ENCODE measurements at regions not wholly inside any gene's neighbourhood (a gene's known extent, or its start where the extent isn't known, plus 50 kb on each side); places are given as distances from the start of the nearest gene placed in this dataset.

DNA sequence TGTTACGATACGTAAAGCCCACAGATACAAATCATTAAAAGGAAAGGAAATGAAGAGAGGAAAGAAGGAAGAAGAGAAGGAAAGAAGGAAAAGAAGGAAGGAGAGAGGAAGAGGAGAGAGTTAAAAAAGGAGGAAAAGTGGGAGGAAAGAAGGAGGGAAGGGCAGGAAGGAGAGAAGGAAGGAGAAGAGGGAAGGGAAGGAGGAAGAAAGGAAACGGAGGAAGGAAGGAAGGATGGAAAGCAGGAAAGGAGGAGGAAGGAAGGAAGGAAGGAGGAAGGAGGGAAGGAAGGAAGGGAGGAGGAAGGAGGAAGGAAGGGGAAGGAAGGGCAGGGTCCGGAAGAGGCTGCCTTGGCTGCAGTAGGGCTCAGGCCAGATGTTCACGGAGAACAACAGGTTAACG, 95.2 kb downstream of the ENGASE start:
- Histone ChIP-seq H3K27ac (ENCODE audit: low read length) (no peak overlapping the region), H3K4me1 (ENCODE audit: control insufficient read depth, insufficient read depth, low read length) (no peaks in the 10 kb centered on the region), H3K36me3 (ENCODE audit: control insufficient read depth, insufficient read depth, low read length) (no peaks in the 10 kb centered on the region), H3K4me3 (ENCODE audit: low read depth in 2 of 2, low read length in 2 of 2) (no peak overlapping the region), H3K9me3 (ENCODE audit: control insufficient read depth, insufficient read depth, low read depth, low read length) (no peaks in the 10 kb centered on the region), H3K27me3 (ENCODE audit: control insufficient read depth, insufficient read depth, low read length) (peaks cover 8% of the 10 kb centered on the region; the same call in 1 of the 2 replicates)
- TF ChIP-seq SIN3A (IDR thresholded peaks at IDR 0.05; ENCODE audit: borderline replicate concordance, insufficient read depth, low read depth, low read length) (no peak), POLR2AphosphoS5 (IDR thresholded peaks at IDR 0.05; ENCODE audit: low read depth, low read length) (no peak), TCF7L2 (IDR thresholded peaks at IDR 0.05; ENCODE audit: low read depth, low read length) (no peak)
- TF ChIP-seq, protein P1, sequence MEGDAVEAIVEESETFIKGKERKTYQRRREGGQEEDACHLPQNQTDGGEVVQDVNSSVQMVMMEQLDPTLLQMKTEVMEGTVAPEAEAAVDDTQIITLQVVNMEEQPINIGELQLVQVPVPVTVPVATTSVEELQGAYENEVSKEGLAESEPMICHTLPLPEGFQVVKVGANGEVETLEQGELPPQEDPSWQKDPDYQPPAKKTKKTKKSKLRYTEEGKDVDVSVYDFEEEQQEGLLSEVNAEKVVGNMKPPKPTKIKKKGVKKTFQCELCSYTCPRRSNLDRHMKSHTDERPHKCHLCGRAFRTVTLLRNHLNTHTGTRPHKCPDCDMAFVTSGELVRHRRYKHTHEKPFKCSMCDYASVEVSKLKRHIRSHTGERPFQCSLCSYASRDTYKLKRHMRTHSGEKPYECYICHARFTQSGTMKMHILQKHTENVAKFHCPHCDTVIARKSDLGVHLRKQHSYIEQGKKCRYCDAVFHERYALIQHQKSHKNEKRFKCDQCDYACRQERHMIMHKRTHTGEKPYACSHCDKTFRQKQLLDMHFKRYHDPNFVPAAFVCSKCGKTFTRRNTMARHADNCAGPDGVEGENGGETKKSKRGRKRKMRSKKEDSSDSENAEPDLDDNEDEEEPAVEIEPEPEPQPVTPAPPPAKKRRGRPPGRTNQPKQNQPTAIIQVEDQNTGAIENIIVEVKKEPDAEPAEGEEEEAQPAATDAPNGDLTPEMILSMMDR (IDR thresholded peaks at IDR 0.05) = no peak
- TF ChIP-seq, protein P2, sequence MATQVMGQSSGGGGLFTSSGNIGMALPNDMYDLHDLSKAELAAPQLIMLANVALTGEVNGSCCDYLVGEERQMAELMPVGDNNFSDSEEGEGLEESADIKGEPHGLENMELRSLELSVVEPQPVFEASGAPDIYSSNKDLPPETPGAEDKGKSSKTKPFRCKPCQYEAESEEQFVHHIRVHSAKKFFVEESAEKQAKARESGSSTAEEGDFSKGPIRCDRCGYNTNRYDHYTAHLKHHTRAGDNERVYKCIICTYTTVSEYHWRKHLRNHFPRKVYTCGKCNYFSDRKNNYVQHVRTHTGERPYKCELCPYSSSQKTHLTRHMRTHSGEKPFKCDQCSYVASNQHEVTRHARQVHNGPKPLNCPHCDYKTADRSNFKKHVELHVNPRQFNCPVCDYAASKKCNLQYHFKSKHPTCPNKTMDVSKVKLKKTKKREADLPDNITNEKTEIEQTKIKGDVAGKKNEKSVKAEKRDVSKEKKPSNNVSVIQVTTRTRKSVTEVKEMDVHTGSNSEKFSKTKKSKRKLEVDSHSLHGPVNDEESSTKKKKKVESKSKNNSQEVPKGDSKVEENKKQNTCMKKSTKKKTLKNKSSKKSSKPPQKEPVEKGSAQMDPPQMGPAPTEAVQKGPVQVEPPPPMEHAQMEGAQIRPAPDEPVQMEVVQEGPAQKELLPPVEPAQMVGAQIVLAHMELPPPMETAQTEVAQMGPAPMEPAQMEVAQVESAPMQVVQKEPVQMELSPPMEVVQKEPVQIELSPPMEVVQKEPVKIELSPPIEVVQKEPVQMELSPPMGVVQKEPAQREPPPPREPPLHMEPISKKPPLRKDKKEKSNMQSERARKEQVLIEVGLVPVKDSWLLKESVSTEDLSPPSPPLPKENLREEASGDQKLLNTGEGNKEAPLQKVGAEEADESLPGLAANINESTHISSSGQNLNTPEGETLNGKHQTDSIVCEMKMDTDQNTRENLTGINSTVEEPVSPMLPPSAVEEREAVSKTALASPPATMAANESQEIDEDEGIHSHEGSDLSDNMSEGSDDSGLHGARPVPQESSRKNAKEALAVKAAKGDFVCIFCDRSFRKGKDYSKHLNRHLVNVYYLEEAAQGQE (IDR thresholded peaks at IDR 0.05; ENCODE audit: insufficient read depth in 1 of 2, low read depth in 2 of 2, low read length in 1 of 2) = no peak
- in situ Hi-C loops (cut with HindIII; ENCODE audit: low pct_unique_long_range_greater_than_20kb, low sequenced_read_pairs) (no loop called here), intact Hi-C loops (cut with micrococcal nuclease; ENCODE audit: unreplicated experiment) (loop anchor here (5.0 kb wide), 1 partner anchor 78 kb away; no protein-coding TSS in a partner anchor)
- BruUV-seq (replicated peaks) = no TSS peak
- ATAC-seq (no peak), DNase-seq (ENCODE audit: low read depth, low spot score) (no peak)
- ChIA-PET POLR2A (no interaction called here), CTCF (no interaction called here)

DNA sequence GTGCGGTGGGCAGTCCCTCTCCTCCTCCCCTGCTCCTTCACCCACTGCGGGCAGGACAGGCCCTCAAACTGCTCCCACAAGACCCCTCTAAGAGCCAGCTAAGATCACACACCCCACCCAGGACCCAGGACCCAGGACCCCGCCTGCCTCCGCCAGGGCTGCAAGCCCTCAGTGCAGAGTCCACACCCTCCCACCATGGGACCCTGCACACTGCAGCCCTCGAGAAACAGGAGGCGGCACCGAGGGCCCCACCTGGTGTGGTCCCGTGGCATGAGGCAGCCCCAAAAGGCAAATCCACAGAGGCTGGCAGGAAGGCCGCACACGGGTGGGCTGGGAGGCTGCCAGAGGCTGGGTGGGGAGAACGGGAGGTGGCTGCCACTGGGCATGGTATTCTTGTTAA, 94.7 kb downstream of the ENGASE start:
- no TSS peak for BruUV-seq (replicated peaks)

More for the DNA sequence above, 94.7 kb downstream of the ENGASE start:
- DNase-seq (ENCODE audit: low read depth, low spot score) = no peak
- Histone ChIP-seq H3K36me3 (ENCODE audit: control insufficient read depth, insufficient read depth, low read length) (no peaks in the 10 kb centered on the region), H3K27ac (ENCODE audit: low read length) (no peak overlapping the region), H3K27me3 (ENCODE audit: control insufficient read depth, insufficient read depth, low read length) (peaks cover 8% of the 10 kb centered on the region; the same call in 1 of the 2 replicates), H3K4me3 (ENCODE audit: low read depth in 2 of 2, low read length in 2 of 2) (no peak overlapping the region), H3K4me1 (ENCODE audit: control insufficient read depth, insufficient read depth, low read length) (no peaks in the 10 kb centered on the region), H3K9me3 (ENCODE audit: control insufficient read depth, insufficient read depth, low read depth, low read length) (no peaks in the 10 kb centered on the region)
- in situ Hi-C loops (cut with HindIII; ENCODE audit: low pct_unique_long_range_greater_than_20kb, low sequenced_read_pairs) = no loop called here
- TF ChIP-seq POLR2AphosphoS5 (IDR thresholded peaks at IDR 0.05; ENCODE audit: low read depth, low read length) = no peak
- TF ChIP-seq, protein P1 (IDR thresholded peaks at IDR 0.05) = no peak
- no peak for TF ChIP-seq SIN3A (IDR thresholded peaks at IDR 0.05; ENCODE audit: borderline replicate concordance, insufficient read depth, low read depth, low read length)
- TF ChIP-seq TCF7L2 (IDR thresholded peaks at IDR 0.05; ENCODE audit: low read depth, low read length) = no peak
- TF ChIP-seq, protein P2 (IDR thresholded peaks at IDR 0.05; ENCODE audit: insufficient read depth in 1 of 2, low read depth in 2 of 2, low read length in 1 of 2) = no peak
- no peak for ATAC-seq
- ChIA-PET CTCF (no interaction called here), POLR2A (no interaction called here)
- intact Hi-C loops (cut with micrococcal nuclease; ENCODE audit: unreplicated experiment) = loop anchor here (5.0 kb wide), 1 partner anchor 77 kb away; no protein-coding TSS in a partner anchor
